WTC11 (cell line): ENCODE measurements at regions not wholly inside any gene's neighbourhood (a gene's known extent, or its start where the extent isn't known, plus 50 kb on each side); places are given as distances from the start of the nearest gene placed in this dataset.

Experiments used
- ATAC-seq: fragments of 200-7000 bp; cut with Tn5 transposase; 2 replicates; pipeline ENCODE4 v1.10.0; 2021; ENCODE audit warnings: mild to moderate bottlenecking, moderate library complexity
- CTCF ChIA-PET: fragments of 300-600 bp; sonication (Branson Sonifier 250); formaldehyde crosslinking; loops from one replicate; lab custom pipeline; 2021; ENCODE audit warnings: antibody characterized with exemption; lab: Charles Lee
- POLR2A ChIA-PET: fragments of 350-600 bp; sonication (Branson Sonifier 250); formaldehyde crosslinking; loops from one replicate; lab custom pipeline; 2021; ENCODE audit warnings: antibody characterized with exemption; lab: Charles Lee
- DNase-seq: peaks from one replicate; pipeline ENCODE4 v3.0.0; 2021; ENCODE audit warnings: low spot score
- H3K27ac Mint-ChIP-seq: 2 replicates; pipeline ENCODE4 v1.8.0; 2021; ENCODE audit warnings: mixed read lengths
- H3K27me3 Mint-ChIP-seq: 2 replicates; pipeline ENCODE4 v1.8.0; 2021; ENCODE audit warnings: low read depth, mild to moderate bottlenecking, moderate library complexity, mixed read lengths
- H3K36me3 Mint-ChIP-seq: 2 replicates; pipeline ENCODE4 v1.8.0; 2021; ENCODE audit warnings: mixed read lengths
- H3K4me1 Mint-ChIP-seq: 2 replicates; pipeline ENCODE4 v1.8.0; 2022; ENCODE audit warnings: mixed read lengths
- H3K4me3 Mint-ChIP-seq: 2 replicates; pipeline ENCODE4 v1.8.0; 2021; ENCODE audit warnings: mild to moderate bottlenecking, moderate library complexity, mixed read lengths
- H3K9me3 Mint-ChIP-seq: 2 replicates; pipeline ENCODE4 v1.8.0; 2021; ENCODE audit warnings: mixed read lengths
- CREM ChIP-seq: sonication (generic); formaldehyde crosslinking; IDR thresholded peaks from 2 replicates; pipeline ENCODE4 v1.8.1; 2022; ENCODE audit warnings: mild to moderate bottlenecking, missing genetic modification reagents, moderate library complexity
- EMX1 ChIP-seq: fragments of 250-450 bp; sonication (Bioruptor Pico); IDR thresholded peaks from 2 replicates; pipeline ENCODE4 v1.8.0; 2021; ENCODE audit warnings: mild to moderate bottlenecking
- ESRRA ChIP-seq: sonication (generic); formaldehyde crosslinking; IDR thresholded peaks from 2 replicates; pipeline ENCODE4 v1.8.1; 2022; ENCODE audit warnings: mild to moderate bottlenecking, missing genetic modification reagents, borderline replicate concordance
- GABPB1 ChIP-seq: sonication (generic); formaldehyde crosslinking; IDR thresholded peaks from 2 replicates; pipeline ENCODE4 v1.8.1; 2023; ENCODE audit warnings: mild to moderate bottlenecking, missing genetic modification reagents
- NFATC4 ChIP-seq: fragments of 250-450 bp; sonication (Bioruptor Pico); IDR thresholded peaks from 2 replicates; pipeline ENCODE4 v1.9.0; 2021; ENCODE audit warnings: mild to moderate bottlenecking
- NR1H2 ChIP-seq: sonication (generic); formaldehyde crosslinking; IDR thresholded peaks from 2 replicates; pipeline ENCODE4 v1.9.0; 2021; ENCODE audit warnings: mild to moderate bottlenecking, moderate library complexity, missing genetic modification reagents
- OVOL2 ChIP-seq: fragments of 250-450 bp; sonication (Bioruptor Pico); IDR thresholded peaks from 2 replicates; pipeline ENCODE4 v1.9.0; 2021; ENCODE audit warnings: mild to moderate bottlenecking, borderline replicate concordance
- ZNF219 ChIP-seq: sonication (generic); formaldehyde crosslinking; IDR thresholded peaks from 2 replicates; pipeline ENCODE4 v1.8.0; 2023; ENCODE audit warnings: missing genetic modification reagents, mild to moderate bottlenecking, borderline replicate concordance
- ZNF317 ChIP-seq: sonication (generic); formaldehyde crosslinking; IDR thresholded peaks from 2 replicates; pipeline ENCODE4 v1.8.1; 2023; ENCODE audit warnings: low read depth, mild to moderate bottlenecking, moderate library complexity, missing genetic modification reagents, borderline replicate concordance
- ZNF416 ChIP-seq: fragments of 250-450 bp; sonication (Bioruptor Pico); IDR thresholded peaks from 2 replicates; pipeline ENCODE4 v1.9.0; 2021; ENCODE audit warnings: mild to moderate bottlenecking, inconsistent platforms
- ZNF532 ChIP-seq: fragments of 250-450 bp; sonication (Bioruptor Pico); IDR thresholded peaks from 2 replicates; pipeline ENCODE4 v1.9.0; 2021; ENCODE audit warnings: mild to moderate bottlenecking, borderline replicate concordance
- TF ChIP-seq, protein P1 (sequence below): sonication (generic); formaldehyde crosslinking; IDR thresholded peaks from 2 replicates; pipeline ENCODE4 v1.8.1; 2022; ENCODE audit warnings: low read depth, mild to moderate bottlenecking, moderate library complexity, missing genetic modification reagents, borderline replicate concordance
- TF ChIP-seq, protein P2 (sequence below): sonication (generic); formaldehyde crosslinking; IDR thresholded peaks from 2 replicates; pipeline ENCODE4 v1.8.0; 2023; ENCODE audit warnings: missing genetic modification reagents, mild to moderate bottlenecking, borderline replicate concordance
- TF ChIP-seq, protein P3 (sequence below): sonication (generic); formaldehyde crosslinking; IDR thresholded peaks from 2 replicates; pipeline ENCODE4 v1.8.1; 2023; ENCODE audit warnings: mild to moderate bottlenecking, missing genetic modification reagents, moderate library complexity
- TF ChIP-seq, protein P4 (sequence below): sonication (generic); formaldehyde crosslinking; IDR thresholded peaks from 2 replicates; pipeline ENCODE4 v1.8.1; 2022; ENCODE audit warnings: low read depth, missing genetic modification reagents, borderline replicate concordance

- Mint-ChIP-seq H3K4me1 (0 out of 2 replicates have a peak, but pooled peaks cover 2% of the 10 kb centered on the region), H3K9me3 (peaks cover 15% of the 10 kb centered on the region), H3K36me3 (peaks cover 2% of the 10 kb centered on the region; the same call in 1 of the 2 replicates), H3K4me3 (no peak overlapping the region), H3K27ac (no peak overlapping the region), H3K27me3 (no peaks in the 10 kb centered on the region)
- CTCF ChIA-PET: no interaction called here
- DNase-seq: no peak
- no peak for ATAC-seq
- no peak for TF ChIP-seq NFATC4 (CRISPR knock-in tag)
- TF ChIP-seq, protein P1, sequence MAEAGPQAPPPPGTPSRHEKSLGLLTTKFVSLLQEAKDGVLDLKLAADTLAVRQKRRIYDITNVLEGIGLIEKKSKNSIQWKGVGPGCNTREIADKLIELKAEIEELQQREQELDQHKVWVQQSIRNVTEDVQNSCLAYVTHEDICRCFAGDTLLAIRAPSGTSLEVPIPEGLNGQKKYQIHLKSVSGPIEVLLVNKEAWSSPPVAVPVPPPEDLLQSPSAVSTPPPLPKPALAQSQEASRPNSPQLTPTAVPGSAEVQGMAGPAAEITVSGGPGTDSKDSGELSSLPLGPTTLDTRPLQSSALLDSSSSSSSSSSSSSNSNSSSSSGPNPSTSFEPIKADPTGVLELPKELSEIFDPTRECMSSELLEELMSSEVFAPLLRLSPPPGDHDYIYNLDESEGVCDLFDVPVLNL (CRISPR knock-in tag): no peak
- TF ChIP-seq, protein P2, sequence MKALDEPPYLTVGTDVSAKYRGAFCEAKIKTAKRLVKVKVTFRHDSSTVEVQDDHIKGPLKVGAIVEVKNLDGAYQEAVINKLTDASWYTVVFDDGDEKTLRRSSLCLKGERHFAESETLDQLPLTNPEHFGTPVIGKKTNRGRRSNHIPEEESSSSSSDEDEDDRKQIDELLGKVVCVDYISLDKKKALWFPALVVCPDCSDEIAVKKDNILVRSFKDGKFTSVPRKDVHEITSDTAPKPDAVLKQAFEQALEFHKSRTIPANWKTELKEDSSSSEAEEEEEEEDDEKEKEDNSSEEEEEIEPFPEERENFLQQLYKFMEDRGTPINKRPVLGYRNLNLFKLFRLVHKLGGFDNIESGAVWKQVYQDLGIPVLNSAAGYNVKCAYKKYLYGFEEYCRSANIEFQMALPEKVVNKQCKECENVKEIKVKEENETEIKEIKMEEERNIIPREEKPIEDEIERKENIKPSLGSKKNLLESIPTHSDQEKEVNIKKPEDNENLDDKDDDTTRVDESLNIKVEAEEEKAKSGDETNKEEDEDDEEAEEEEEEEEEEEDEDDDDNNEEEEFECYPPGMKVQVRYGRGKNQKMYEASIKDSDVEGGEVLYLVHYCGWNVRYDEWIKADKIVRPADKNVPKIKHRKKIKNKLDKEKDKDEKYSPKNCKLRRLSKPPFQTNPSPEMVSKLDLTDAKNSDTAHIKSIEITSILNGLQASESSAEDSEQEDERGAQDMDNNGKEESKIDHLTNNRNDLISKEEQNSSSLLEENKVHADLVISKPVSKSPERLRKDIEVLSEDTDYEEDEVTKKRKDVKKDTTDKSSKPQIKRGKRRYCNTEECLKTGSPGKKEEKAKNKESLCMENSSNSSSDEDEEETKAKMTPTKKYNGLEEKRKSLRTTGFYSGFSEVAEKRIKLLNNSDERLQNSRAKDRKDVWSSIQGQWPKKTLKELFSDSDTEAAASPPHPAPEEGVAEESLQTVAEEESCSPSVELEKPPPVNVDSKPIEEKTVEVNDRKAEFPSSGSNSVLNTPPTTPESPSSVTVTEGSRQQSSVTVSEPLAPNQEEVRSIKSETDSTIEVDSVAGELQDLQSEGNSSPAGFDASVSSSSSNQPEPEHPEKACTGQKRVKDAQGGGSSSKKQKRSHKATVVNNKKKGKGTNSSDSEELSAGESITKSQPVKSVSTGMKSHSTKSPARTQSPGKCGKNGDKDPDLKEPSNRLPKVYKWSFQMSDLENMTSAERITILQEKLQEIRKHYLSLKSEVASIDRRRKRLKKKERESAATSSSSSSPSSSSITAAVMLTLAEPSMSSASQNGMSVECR (CRISPR knock-in tag): no peak
- no peak for TF ChIP-seq ZNF219 (CRISPR knock-in tag)
- TF ChIP-seq ZNF416 (CRISPR knock-in tag): no peak
- TF ChIP-seq GABPB1 (CRISPR knock-in tag): no peak
- TF ChIP-seq EMX1 (CRISPR knock-in tag): no peak
- POLR2A ChIA-PET: no interaction called here
These were observed 486.4 kb upstream of the FAT1 start for GRCh38 chr4:187209921-187210613.

- peaks cover 2% of the 10 kb centered on the region for H3K9me3 Mint-ChIP-seq
- ChIA-PET CTCF (no interaction called here), POLR2A (no interaction called here)
- H3K4me3 Mint-ChIP-seq: no peak overlapping the region
- 0 out of 2 replicates have a peak, but pooled peaks cover 2% of the 10 kb centered on the region for H3K4me1 Mint-ChIP-seq
- ATAC-seq (no peak), DNase-seq (no peak)
- TF ChIP-seq, protein P3, sequence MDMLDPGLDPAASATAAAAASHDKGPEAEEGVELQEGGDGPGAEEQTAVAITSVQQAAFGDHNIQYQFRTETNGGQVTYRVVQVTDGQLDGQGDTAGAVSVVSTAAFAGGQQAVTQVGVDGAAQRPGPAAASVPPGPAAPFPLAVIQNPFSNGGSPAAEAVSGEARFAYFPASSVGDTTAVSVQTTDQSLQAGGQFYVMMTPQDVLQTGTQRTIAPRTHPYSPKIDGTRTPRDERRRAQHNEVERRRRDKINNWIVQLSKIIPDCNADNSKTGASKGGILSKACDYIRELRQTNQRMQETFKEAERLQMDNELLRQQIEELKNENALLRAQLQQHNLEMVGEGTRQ: no peak
- TF ChIP-seq ZNF416 (CRISPR knock-in tag) (no peak), OVOL2 (CRISPR knock-in tag) (no peak), NR1H2 (no peak), GABPB1 (CRISPR knock-in tag) (no peak), CREM (CRISPR knock-in tag) (no peak), ZNF317 (CRISPR knock-in tag) (no peak), ZNF532 (CRISPR knock-in tag) (no peak), ESRRA (CRISPR knock-in tag) (no peak)
- TF ChIP-seq, protein P4, sequence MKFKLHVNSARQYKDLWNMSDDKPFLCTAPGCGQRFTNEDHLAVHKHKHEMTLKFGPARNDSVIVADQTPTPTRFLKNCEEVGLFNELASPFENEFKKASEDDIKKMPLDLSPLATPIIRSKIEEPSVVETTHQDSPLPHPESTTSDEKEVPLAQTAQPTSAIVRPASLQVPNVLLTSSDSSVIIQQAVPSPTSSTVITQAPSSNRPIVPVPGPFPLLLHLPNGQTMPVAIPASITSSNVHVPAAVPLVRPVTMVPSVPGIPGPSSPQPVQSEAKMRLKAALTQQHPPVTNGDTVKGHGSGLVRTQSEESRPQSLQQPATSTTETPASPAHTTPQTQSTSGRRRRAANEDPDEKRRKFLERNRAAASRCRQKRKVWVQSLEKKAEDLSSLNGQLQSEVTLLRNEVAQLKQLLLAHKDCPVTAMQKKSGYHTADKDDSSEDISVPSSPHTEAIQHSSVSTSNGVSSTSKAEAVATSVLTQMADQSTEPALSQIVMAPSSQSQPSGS (CRISPR knock-in tag): no peak
- no peaks in the 10 kb centered on the region for H3K27me3 Mint-ChIP-seq
- peaks cover 1% of the 10 kb centered on the region; the same call in 1 of the 2 replicates for H3K36me3 Mint-ChIP-seq
- no peak overlapping the region for H3K27ac Mint-ChIP-seq
These were observed 488.9 kb upstream of the FAT1 start for GRCh38 chr4:187212446-187213080.
